CD14-positive monocyte (primary cell): ENCODE measurements at regions not wholly inside any gene's neighbourhood (a gene's known extent, or its start where the extent isn't known, plus 50 kb on each side); places are given as distances from the start of the nearest gene placed in this dataset.

Experiments
- DNase-seq, 3 donors: peaks; one replicate each; pipeline ENCODE4 v3.0.0-alpha.2; 2011 to 2022
- H2AFZ ChIP-seq: 2 replicates; pipeline ENCODE4 v1.6.0; 2012; ENCODE audit warnings: mild to moderate bottlenecking, low read depth, low read length, inconsistent platforms; ENCODE audit not compliant: insufficient read depth, poor library complexity, severe bottlenecking
- H3K27ac ChIP-seq, 2 donors: 1 replicate in 1 of 2; 2 replicates in 1 of 2; pipeline ENCODE4 v1.5.1; 2012 to 2013; ENCODE audit warnings: low read length in 2 of 2, control low read depth in 1 of 2, inconsistent platforms in 1 of 2, low read depth in 1 of 2, mild to moderate bottlenecking in 1 of 2
- H3K27me3 ChIP-seq, 2 donors: one replicate each; pipeline versions ENCODE4 v1.6.0 to v1.6.1; 2011 to 2013; ENCODE audit warnings: low read length in 2 of 2; ENCODE audit not compliant: control insufficient read depth in 2 of 2, insufficient read depth in 2 of 2
- H3K36me3 ChIP-seq, 2 donors: replicated peaks in 1 of 2; 1 replicate in 1 of 2; 2 replicates in 1 of 2; pipeline versions ENCODE4 v1.5.1 to v1.6.1; 2012 to 2013; ENCODE audit warnings: low read length in 2 of 2, control low read depth in 1 of 2, inconsistent platforms in 1 of 2, mild to moderate bottlenecking in 1 of 2; ENCODE audit not compliant: insufficient read depth in 2 of 2, control insufficient read depth in 1 of 2
- H3K4me1 ChIP-seq, 2 donors: 1 replicate in 1 of 2; 2 replicates in 1 of 2; pipeline versions ENCODE4 v1.5.1 to v1.6.1; 2012 to 2013; ENCODE audit warnings: low read length in 2 of 2, control low read depth in 1 of 2, inconsistent platforms in 1 of 2, mild to moderate bottlenecking in 1 of 2, moderate library complexity in 1 of 2; ENCODE audit not compliant: insufficient read depth in 2 of 2, control insufficient read depth in 1 of 2
- H3K4me2 ChIP-seq: replicated peaks from 2 replicates; pipeline ENCODE3; 2012; ENCODE audit warnings: low read length, moderate library complexity, mild to moderate bottlenecking; ENCODE audit not compliant: poor library complexity, severe bottlenecking; ENCODE audit errors: extremely low read depth
- H3K4me3 ChIP-seq, 3 experiments: fragments of 200-600 bp in 1 of 3; sonication (generic) in 1 of 3; replicated peaks in 1 of 3; 1 replicate in 2 of 3; 2 replicates in 1 of 3; pipeline ENCODE4 v1.5.1; 2011 to 2013; ENCODE audit warnings: low read length in 3 of 3, mild to moderate bottlenecking in 3 of 3, control low read depth in 2 of 3, low read depth in 2 of 3, inconsistent platforms in 1 of 3, moderate library complexity in 1 of 3
- H3K79me2 ChIP-seq: 2 replicates; pipeline ENCODE4 v1.6.0; 2012; ENCODE audit warnings: mild to moderate bottlenecking, control low read depth, inconsistent platforms, low read length, moderate library complexity; ENCODE audit not compliant: insufficient read depth
- H3K9ac ChIP-seq: 2 replicates; pipeline ENCODE4 v1.6.0; 2017; ENCODE audit warnings: low read length, mild to moderate bottlenecking; ENCODE audit not compliant: insufficient read depth, poor library complexity, severe bottlenecking
- H3K9me3 ChIP-seq, 2 donors: replicated peaks in 1 of 2; 1 replicate in 1 of 2; 2 replicates in 1 of 2; pipeline versions ENCODE4 v1.5.1 to v1.6.1; 2012 to 2013; ENCODE audit warnings: low read length in 2 of 2, control low read depth in 1 of 2; ENCODE audit not compliant: control insufficient read depth in 1 of 2, insufficient read depth in 1 of 2
- H4K20me1 ChIP-seq: 2 replicates; pipeline ENCODE4 v1.6.0; 2012; ENCODE audit warnings: mild to moderate bottlenecking, low read length, control low read depth, moderate library complexity; ENCODE audit not compliant: insufficient read depth
- H3K27ac Mint-ChIP-seq, 7 donors: one replicate each; pipeline ENCODE4 v1.8.0; 2020; ENCODE audit warnings: mild to moderate bottlenecking in 7 of 7, mixed read lengths in 7 of 7, moderate library complexity in 6 of 7, inconsistent platforms in 2 of 7
- H3K27me3 Mint-ChIP-seq, 3 donors: one replicate each; pipeline ENCODE4 v1.8.0; 2021 to 2022; ENCODE audit warnings: low read depth in 3 of 3, mild to moderate bottlenecking in 3 of 3, mixed read lengths in 3 of 3, moderate library complexity in 3 of 3, inconsistent platforms in 1 of 3
- H3K36me3 Mint-ChIP-seq, 2 donors: one replicate each; pipeline ENCODE4 v1.8.0; 2020; ENCODE audit warnings: mixed read lengths in 2 of 2, inconsistent platforms in 1 of 2, mild to moderate bottlenecking in 1 of 2
- H3K4me1 Mint-ChIP-seq: one replicate; pipeline ENCODE4 v1.8.0; 2020; ENCODE audit warnings: mild to moderate bottlenecking, mixed read lengths
- H3K4me3 Mint-ChIP-seq, 2 donors: one replicate each; pipeline ENCODE4 v1.8.0; 2020; ENCODE audit warnings: mild to moderate bottlenecking in 2 of 2, mixed read lengths in 2 of 2, moderate library complexity in 1 of 2
- H3K9me3 Mint-ChIP-seq, 7 donors: one replicate each; pipeline ENCODE4 v1.8.0; 2020 to 2022; ENCODE audit warnings: mixed read lengths in 7 of 7, mild to moderate bottlenecking in 6 of 7, moderate library complexity in 6 of 7, inconsistent platforms in 2 of 7
- CTCF ChIP-seq: fragments of 200-600 bp; IDR thresholded peaks from one replicate; pipeline ENCODE4 v1.8.0; 2022; ENCODE audit warnings: antibody characterized with exemption, mild to moderate bottlenecking
- WGBS: methylation state at CpG from one replicate; pipeline ENCODE4 v1.1.5; 2013; ENCODE audit warnings: missing lambda C conversion rate; ENCODE audit not compliant: insufficient coverage; 5-methylcytosine and 5-hydroxymethylcytosine counted together
- intact Hi-C, 2 donors: fragments of 100-400 bp; cut with micrococcal nuclease; formaldehyde crosslinking; loops; one replicate each; pipeline versions ENCODE4 v1.15.0 to v1.15.1; 2023

GRCh38 chr11:56819916-56820315 lies 71.4 kb upstream of the OR9G4 start:
- Histone ChIP-seq H3K4me1 (no peaks in the 10 kb centered on the region), H3K27me3 (no peaks in the 10 kb centered on the region), H3K9ac (no peak overlapping the region), H3K9me3 (no peaks in the 10 kb centered on the region), H4K20me1 (no peaks in the 10 kb centered on the region), H3K27ac (no peak overlapping the region), H3K4me3 (no peak overlapping the region), H2AFZ (no peak overlapping the region), H3K36me3 (no peaks in the 10 kb centered on the region), H3K79me2 (no peaks in the 10 kb centered on the region), H3K4me2 (no peak overlapping the region)
- Mint-ChIP-seq H3K9me3 (peaks cover 0 to 2% (median 0%) of the 10 kb centered on the region in 7 donors), H3K36me3 (no peaks in the 10 kb centered on the region), H3K27me3 (peaks cover 0 to 3% (median 0%) of the 10 kb centered on the region in 3 donors), H3K27ac (no peak overlapping the region), H3K4me3 (no peak overlapping the region), H3K4me1 (no peaks in the 10 kb centered on the region)
- no peak for TF ChIP-seq CTCF
- no peak for DNase-seq
- 67% methylated on average over 2 of the region's 2 CpGs for WGBS
- intact Hi-C loops = no loop called here

- H3K9me3 Mint-ChIP-seq = peaks cover 0 to 2% (median 0%) of the 10 kb centered on the region in 7 donors
- peaks cover 0 to 3% (median 0%) of the 10 kb centered on the region in 3 donors for H3K27me3 Mint-ChIP-seq
- H3K27ac ChIP-seq = no peak overlapping the region
- no peak for DNase-seq
- H3K79me2 ChIP-seq = no peaks in the 10 kb centered on the region
- no peaks in the 10 kb centered on the region for H3K4me1 Mint-ChIP-seq
- no peak overlapping the region for H3K9ac ChIP-seq
- no peaks in the 10 kb centered on the region for H3K36me3 ChIP-seq
- no peaks in the 10 kb centered on the region for H4K20me1 ChIP-seq
- no peak overlapping the region for H3K27ac Mint-ChIP-seq
- H3K4me1 ChIP-seq = no peaks in the 10 kb centered on the region
- H3K36me3 Mint-ChIP-seq = no peaks in the 10 kb centered on the region
- intact Hi-C loops = no loop called here
- no peak overlapping the region for H2AFZ ChIP-seq
- 100% methylated on average over 1 of the region's 3 CpGs for WGBS
- no peak overlapping the region for H3K4me2 ChIP-seq
- no peak overlapping the region for H3K4me3 ChIP-seq
- H3K27me3 ChIP-seq = no peaks in the 10 kb centered on the region
- TF ChIP-seq CTCF = no peak
- H3K4me3 Mint-ChIP-seq = no peak overlapping the region
- no peaks in the 10 kb centered on the region for H3K9me3 ChIP-seq
Measured at GRCh38 chr11:56817661-56818060, 69.2 kb upstream of the OR9G4 start.
